ENCODE measurements at regions not wholly inside any gene's neighbourhood (a gene's known extent, or its start where the extent isn't known, plus 50 kb on each side); places are given as distances from the start of the nearest gene placed in this dataset.

- no peak for DNase-seq
- no peak for ATAC-seq
- intact Hi-C loops (cut with DNase I, micrococcal nuclease) = no loop called here
Measured at GRCh38 chr13:59487883-59488282, 675.8 kb downstream of the DIAPH3 start.

GRCh38 chr13:59488436-59488835, 675.3 kb downstream of the DIAPH3 start:
- intact Hi-C loops (cut with DNase I, micrococcal nuclease) = no loop called here
- DNase-seq = no peak
- no peak for ATAC-seq

GRCh38 chr13:59490651-59491050, 673.1 kb downstream of the DIAPH3 start:
- DNase-seq (no peak), ATAC-seq (no peak)
- intact Hi-C loops (cut with DNase I, micrococcal nuclease) = no loop called here

DNA sequence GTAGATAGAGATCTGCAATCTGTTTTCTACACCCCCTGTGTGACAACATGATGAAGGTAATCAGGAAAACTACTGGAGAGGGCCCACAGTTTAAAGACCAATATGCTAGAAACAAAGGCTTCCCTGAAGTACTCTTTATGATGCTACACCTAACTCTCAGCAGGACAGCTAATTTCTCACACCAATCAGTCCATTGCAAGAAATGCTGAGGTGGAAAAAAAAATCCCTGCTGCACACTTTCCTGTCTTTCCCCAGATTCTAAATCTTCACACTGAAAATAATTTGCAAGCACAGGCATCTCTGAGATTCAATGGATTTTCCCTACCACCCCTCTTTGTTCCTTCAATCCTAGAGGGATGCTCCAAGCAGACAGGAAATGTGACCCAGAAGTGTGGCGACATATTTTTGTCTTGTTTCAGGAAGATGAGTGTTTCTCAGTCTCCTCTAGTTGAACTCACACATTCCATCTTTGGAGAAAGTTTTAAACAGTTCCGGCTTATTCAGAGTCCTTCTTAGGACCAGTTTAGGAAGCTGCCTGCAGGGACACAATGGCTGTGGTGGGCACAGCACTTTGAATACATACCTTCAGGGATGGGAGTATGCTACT, 671.6 kb downstream of the DIAPH3 start:
- intact Hi-C loops (cut with DNase I, micrococcal nuclease) = no loop called here
- no peak for ATAC-seq
- no peak for DNase-seq

DNA sequence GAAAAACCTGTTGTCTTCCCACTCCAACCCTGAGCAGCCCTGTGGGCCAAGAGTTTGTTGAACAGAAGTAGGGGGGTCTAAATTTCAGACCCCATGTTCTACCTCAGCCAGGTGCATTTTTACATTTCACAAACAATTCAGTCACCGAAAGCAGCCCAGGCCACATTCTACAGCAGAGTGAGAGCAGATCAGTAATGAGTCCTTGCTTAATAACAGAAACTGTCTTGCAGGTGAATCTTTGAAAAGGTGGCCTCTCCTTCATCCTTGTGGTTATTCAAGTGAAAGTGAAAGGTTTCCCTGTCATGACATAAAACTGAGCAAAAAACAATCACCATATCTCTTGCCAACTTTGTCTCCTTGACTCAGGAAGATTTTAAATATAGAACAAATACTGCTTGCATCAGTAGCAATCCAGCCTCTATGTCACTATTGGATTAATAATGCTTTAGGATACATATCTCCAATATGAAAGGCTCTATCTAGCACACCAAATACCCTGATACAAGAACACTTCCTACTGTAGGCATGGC, 670.2 kb downstream of the DIAPH3 start:
- no peak for DNase-seq
- no peak for ATAC-seq
- intact Hi-C loops (cut with DNase I, micrococcal nuclease) = no loop called here

DNA sequence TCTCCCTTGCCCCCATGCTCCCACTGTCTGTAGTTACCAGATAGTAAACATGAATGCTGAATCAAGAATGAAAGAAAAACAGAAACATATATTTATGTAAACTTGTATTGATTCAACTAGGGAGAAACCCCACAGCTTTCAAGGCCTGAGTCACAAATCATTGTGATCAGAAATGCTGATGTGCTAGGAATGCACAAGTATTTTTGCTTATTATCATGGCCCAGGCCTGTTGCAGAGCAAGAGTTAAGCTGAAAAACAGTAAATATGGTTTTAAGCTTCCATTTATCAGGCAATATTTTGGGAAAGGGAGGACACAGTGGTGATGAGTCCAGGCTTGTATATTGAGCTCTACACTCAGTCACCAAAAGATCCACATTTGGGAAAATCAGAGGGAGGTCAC, 669.6 kb downstream of the DIAPH3 start:
- intact Hi-C loops (cut with DNase I, micrococcal nuclease) = no loop called here
- DNase-seq (no peak), ATAC-seq (no peak)

DNA sequence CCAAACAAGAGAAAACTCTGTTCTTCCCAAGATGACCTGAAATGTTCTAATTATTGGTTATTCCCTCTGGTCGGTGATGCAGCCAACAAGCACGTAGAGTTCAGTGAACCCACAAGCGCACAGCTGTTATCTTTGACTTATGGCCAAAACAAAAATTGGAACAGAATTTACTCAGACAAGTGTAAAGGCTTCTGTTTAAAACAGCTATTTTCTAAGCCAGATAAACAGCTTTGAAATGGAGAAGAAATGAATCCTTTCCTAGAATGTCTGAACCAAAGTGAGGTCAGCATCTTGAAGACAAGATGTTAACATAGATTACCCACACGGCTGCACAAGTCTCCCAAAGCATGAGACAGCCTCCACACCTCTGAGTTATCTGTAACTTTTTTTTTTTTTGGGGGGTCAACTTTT, 669.2 kb downstream of the DIAPH3 start:
- ATAC-seq (no peak), DNase-seq (no peak)
- intact Hi-C loops (cut with DNase I, micrococcal nuclease) = no loop called here

DNA sequence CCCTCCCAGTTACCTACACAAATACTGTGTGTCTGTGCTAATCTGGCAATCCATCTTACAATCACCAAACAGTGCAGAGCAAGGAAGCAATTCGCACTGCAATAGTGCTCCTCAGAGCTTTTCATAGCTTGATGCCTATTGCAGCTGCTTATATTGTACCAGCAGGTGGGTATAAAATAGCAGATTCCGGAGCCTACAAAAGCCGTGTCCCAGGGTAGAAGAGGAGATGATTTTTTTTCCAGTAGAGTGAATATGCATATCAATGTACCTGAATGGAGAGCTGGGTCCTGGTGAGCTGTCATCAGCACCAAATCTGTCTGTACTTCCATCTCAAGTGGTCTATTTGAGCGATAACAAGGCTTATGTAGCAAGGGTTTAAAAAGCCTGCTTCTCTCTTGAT, 668.4 kb downstream of the DIAPH3 start:
- intact Hi-C loops (cut with DNase I, micrococcal nuclease) = no loop called here
- no peak for DNase-seq
- no peak for ATAC-seq

DNA sequence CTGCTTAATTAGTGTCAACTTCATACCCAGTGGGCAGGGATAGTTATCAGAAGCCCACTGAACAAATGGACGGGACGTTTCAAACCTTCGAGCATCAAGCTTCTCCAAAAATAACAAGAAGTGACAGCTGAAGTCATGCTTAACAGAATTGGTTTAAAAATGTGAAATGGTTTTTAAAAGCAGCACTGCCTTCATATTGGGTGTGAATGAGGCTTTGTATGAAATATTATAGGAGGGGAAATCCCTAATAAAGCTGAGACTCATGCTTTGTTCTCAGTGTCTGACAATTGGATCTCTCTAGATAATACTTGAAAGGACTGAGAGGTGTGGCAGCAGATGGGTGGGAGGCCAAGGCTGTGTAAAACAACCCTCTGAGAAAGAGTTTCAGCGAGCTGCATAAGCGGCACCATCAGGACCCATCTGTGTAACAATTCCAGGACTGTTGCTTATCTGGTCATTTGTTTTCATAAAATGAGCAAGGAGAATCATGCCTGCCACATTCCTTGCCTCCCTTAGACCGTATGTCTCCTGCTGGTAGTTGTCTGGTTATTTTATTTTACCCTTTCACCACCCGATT, 667.7 kb downstream of the DIAPH3 start:
- ATAC-seq (no peak), DNase-seq (no peak)
- intact Hi-C loops (cut with DNase I, micrococcal nuclease) = no loop called here

- no peak for ATAC-seq
- DNase-seq = no peak
- intact Hi-C loops (cut with DNase I, micrococcal nuclease) = no loop called here
Measured at GRCh38 chr13:59497621-59498247, 666.0 kb downstream of the DIAPH3 start.

DNA sequence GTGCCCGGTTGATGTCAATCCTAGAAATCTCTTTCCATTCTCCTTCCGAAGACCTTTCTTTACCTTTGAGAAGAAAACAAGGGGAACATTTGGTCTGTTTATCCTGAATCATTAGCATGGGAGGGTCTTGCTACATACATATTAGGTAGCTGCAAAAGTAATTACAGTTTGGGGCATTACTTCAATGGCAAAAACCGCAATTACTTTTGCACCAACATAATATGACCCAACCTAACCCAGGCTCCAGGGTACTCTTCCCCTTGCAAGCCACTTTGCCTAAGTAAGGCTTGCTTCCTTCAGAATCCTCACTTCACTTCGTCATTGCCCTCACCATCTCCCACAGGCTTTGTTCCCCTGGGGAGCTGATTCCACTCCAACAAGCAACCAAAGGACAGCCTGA, 662.7 kb downstream of the DIAPH3 start:
- intact Hi-C loops (cut with DNase I, micrococcal nuclease) = no loop called here

GRCh38 chr13:59504407-59504806, 659.3 kb downstream of the DIAPH3 start:
- ATAC-seq (no peak), DNase-seq (no peak)
- intact Hi-C loops (cut with DNase I, micrococcal nuclease) = no loop called here

More for the DNA sequence above, 662.7 kb downstream of the DIAPH3 start:
- DNase-seq (no peak), ATAC-seq (no peak)

DNA sequence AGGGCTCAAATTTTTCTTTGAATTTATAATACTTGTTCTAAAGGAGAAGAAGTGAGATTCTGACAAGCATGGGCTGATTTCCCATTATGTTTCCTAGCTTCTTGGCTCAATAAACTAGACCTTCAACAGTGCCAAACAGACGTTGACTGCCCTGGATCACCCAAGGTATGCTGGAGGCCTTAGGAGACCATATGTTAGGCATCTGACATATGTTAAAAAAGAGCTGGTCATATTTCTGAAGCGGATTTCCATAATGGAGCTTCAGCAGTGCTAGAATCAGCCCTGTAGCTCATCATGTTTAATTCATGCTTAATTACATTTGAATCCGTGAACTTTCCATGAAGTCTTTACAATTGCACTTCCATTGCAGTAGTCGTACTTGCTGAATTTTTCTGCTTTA, 653.3 kb downstream of the DIAPH3 start:
- intact Hi-C loops (cut with DNase I, micrococcal nuclease) = no loop called here
- DNase-seq (no peak), ATAC-seq (no peak)

DNA sequence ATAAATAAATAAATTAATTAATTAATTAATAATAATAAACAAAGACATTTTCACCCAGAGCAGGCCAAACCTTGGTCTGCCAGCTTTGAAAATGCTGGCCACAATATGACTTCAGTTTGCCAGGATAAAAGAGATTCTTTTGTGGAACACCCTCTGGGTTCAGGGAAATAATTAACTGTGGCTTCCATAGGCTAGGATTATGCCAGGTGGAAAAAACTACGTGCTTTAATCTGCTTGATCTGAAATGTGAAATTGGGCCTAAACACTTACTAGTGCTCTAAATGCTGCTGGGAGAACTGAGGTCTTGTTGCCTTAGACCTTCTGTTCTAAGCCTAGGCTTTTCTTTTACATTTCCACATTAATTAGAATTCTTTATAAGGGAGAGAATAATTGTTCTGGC, 650.0 kb downstream of the DIAPH3 start:
- ATAC-seq (no peak), DNase-seq (no peak)
- intact Hi-C loops (cut with DNase I, micrococcal nuclease) = no loop called here

DNA sequence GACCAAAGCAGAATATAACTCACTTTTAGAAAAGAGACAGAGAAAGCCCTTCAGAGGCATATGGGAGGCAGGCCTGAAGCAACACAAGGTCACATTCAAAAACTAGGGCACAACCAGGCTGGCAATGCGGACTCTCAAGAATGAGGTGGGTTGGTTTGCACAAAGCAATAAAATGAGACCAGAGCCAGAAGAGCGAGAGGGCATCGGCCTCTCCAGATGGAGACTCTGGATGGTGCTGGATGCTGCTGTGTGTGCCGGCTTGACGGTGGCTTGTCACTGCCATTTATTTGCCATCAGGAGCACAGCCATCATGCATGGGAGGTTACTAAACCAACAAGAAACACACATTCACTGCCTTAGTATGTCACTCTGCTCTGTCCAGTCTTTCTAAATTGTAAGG, 649.4 kb downstream of the DIAPH3 start:
- ATAC-seq = no peak

DNA sequence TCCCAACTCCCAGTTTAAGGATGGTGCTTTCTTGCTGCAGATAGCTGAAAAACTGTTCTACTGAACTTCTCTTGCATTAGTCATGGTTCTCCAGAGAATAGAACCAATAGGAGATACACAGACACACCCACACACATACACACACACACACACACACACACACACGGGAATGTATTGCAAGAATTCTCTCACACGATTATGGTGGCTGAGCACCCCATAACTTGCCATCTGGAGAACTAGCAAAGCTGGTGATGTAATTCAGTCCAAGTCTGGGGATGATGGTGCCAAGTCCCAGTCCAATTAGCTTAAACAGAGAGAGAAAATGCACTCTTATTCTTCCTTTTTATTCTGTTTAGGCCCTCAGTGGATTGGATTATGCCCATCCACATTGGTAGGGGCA, 643.9 kb downstream of the DIAPH3 start:
- intact Hi-C loops (cut with DNase I, micrococcal nuclease) = no loop called here
- ATAC-seq (no peak), DNase-seq (no peak)

More for the DNA sequence above, 649.4 kb downstream of the DIAPH3 start:
- DNase-seq = no peak
- intact Hi-C loops (cut with DNase I, micrococcal nuclease) = no loop called here

DNA sequence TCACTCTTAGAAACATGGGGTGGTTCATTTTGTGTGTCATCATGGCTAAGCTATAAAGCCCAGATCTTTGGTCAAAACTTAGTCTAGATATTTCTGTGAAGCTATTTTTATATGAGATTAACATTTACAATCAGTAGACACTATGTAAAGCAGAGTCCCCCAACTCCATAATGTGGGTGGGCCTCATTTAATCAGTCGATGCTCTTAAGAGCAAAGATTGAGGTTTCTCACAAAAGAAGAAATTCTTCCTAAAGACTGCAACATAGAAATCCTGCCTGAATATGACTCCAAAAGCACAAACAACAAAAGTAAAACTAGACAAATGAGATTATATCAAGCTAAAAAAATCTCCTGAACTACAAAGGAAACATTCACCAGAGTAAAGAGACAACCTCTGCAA, 642.2 kb downstream of the DIAPH3 start:
- no peak for ATAC-seq
- no peak for DNase-seq
- intact Hi-C loops (cut with DNase I, micrococcal nuclease) = no loop called here

GRCh38 chr13:59522652-59523051, 641.1 kb downstream of the DIAPH3 start:
- DNase-seq (no peak), ATAC-seq (no peak)
- intact Hi-C loops (cut with DNase I, micrococcal nuclease) = no loop called here

DNA sequence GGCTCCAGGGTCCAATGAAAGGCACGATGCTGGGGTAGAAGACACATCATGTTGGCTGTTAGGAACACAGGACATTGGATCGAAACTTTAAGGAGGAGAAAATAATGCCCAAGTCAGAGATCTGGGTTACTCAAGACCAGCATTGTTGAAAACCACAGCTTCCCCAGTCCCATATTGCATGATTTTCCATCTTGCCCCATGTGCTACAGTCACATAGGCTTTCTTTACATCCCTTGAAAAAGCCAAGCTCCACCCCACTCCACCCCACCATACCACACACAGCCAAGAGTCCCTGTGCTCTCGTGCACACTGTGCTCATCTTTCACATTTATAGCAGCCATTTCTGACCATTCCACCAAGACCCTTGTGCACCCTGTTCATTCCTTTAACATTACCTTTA, 636.2 kb downstream of the DIAPH3 start:
- intact Hi-C loops (cut with DNase I, micrococcal nuclease) = no loop called here
- DNase-seq (no peak), ATAC-seq (no peak)

DNA sequence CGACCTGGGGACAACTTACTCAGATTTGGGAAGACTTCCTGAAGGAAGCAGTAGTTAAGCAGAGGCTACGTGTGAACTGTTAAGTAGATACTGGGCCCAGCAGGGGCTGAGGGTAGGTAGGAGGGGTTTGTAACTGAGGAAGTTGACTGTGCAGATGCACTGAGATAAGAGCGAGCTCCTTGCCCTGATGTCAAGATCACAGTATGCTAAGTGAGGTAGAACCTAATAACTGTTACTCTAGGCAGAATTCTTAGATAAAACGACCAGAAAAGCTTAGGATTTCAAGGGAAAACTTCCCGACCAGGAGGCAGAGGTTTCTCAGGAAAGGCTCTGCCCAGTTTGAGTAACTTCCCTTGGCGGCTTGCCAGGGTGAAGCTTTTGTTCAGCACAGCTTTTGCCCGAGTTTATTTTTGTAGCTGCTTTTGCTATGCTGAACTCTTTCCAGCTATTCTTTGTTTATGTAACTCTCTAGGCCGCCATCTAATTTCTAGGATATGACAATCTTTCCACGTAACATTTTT, 632.1 kb downstream of the DIAPH3 start:
- ATAC-seq = peak; percentile 49

More for the DNA sequence above, 632.1 kb downstream of the DIAPH3 start:
- peak; percentile 35 to 71 for DNase-seq
- intact Hi-C loops (cut with DNase I, micrococcal nuclease) = no loop called here

Measured in left colon (tissue), 2 donors.